SK-N-MC (cell line): ENCODE measurements at regions not wholly inside any gene's neighbourhood (a gene's known extent, or its start where the extent isn't known, plus 50 kb on each side); places are given as distances from the start of the nearest gene placed in this dataset.

Experiments
- DNase-seq: peaks from one replicate; pipeline ENCODE4 v3.0.0-alpha.2; 2011; ENCODE audit warnings: low read depth, low spot score
- H3K27ac ChIP-seq: fragments of 200-600 bp; sonication (generic); 2 replicates; pipeline ENCODE4 v1.5.1; 2016; ENCODE audit warnings: mixed run types
- H3K36me3 ChIP-seq: fragments of 200-600 bp; sonication (generic); 2 replicates; pipeline ENCODE4 v1.6.1; 2017; ENCODE audit warnings: antibody characterized with exemption, low read length, mixed read lengths; ENCODE audit not compliant: insufficient read depth
- H3K4me3 ChIP-seq: fragments of 200-600 bp; sonication (generic); 2 replicates; pipeline ENCODE4 v1.5.1; 2016
- H3K9ac ChIP-seq: fragments of 200-600 bp; sonication (generic); 2 replicates; pipeline ENCODE4 v1.8.0; 2017; ENCODE audit warnings: mixed run types, mixed read lengths; ENCODE audit not compliant: insufficient read length
- H3K9me3 ChIP-seq: fragments of 200-600 bp; sonication (generic); 2 replicates; pipeline ENCODE4 v1.6.1; 2017; ENCODE audit warnings: low read depth, mild to moderate bottlenecking, antibody characterized with exemption, low read length, moderate library complexity, mixed read lengths
- EZH2 ChIP-seq: fragments of 200-600 bp; sonication (generic); IDR thresholded peaks from one replicate; pipeline ENCODE4 v1.6.1; 2017; ENCODE audit warnings: antibody characterized with exemption
- FOXP2 ChIP-seq: optimal IDR thresholded peaks from 2 replicates; pipeline ENCODE3; 2011; ENCODE audit warnings: mild to moderate bottlenecking, moderate library complexity; ENCODE audit not compliant: insufficient read depth; ENCODE audit errors: extremely low read length, control extremely low read depth
- POLR2AphosphoS5 ChIP-seq: IDR thresholded peaks from 2 replicates; pipeline ENCODE4 v1.6.1; 2012; ENCODE audit warnings: mild to moderate bottlenecking, low read depth, low read length, borderline replicate concordance

DNA sequence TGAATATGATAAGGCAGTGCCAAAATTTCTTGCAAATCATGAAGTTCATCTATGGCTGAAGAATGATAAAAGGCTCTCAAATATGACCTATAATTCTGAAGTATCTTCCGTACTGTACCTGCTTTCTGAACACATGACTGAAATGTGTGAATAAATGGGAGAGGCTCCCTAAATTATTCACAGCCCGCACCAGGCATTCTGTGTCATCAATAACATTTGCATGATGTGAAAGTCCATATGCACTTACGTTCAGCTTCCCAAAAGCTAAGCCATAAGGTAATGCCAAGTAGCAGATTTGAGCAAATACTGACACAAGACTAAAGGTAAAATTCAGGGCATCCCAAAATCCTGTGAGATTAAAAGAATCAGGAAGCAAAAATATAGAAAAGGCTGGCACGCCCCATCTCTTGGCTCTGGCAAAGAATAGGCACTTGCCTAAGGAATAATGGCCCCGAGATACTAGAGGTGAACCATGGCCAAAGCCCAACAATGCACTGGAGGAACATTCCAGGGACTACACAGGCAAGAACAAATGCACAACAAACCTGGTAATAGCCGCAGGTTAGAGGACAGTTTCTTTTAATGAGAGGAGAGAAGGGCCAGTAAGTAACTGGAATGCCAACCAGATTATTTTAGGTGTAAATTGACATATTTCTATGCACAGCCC is 280.5 kb downstream of the IPMK start:
- H3K9ac ChIP-seq, result no peak overlapping the region
- no peaks in the 10 kb centered on the region for H3K9me3 ChIP-seq
- H3K36me3 ChIP-seq, result no peaks in the 10 kb centered on the region
- no peak overlapping the region for H3K27ac ChIP-seq
- no peak for DNase-seq
- no peak overlapping the region for H3K4me3 ChIP-seq
- TF ChIP-seq FOXP2 (no peak), POLR2AphosphoS5 (no peak), EZH2 (no peak)

DNA sequence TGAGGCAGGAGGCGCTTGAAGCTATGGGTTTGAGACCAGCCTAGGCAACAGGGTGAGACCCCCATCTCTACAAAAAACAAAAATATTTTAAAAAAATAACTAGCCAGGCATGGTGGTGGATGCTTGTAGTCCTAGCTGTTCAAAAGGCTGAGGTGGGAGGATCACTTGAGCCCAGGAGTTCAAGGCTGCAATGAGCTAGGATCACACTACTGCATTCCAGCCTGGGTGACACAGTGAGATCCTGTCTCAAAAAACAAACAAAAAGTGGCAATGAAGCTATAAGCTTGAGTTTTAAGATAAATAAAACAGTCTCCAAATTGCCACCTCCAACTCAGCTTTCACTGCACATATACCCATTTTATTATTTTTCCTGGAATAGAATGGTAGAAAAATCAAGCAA is 281.3 kb downstream of the IPMK start:
- Histone ChIP-seq H3K9me3 (no peaks in the 10 kb centered on the region), H3K36me3 (no peaks in the 10 kb centered on the region), H3K9ac (no peak overlapping the region), H3K27ac (no peak overlapping the region), H3K4me3 (no peak overlapping the region)
- DNase-seq, result no peak
- TF ChIP-seq EZH2 (no peak), POLR2AphosphoS5 (no peak), FOXP2 (no peak)

DNA sequence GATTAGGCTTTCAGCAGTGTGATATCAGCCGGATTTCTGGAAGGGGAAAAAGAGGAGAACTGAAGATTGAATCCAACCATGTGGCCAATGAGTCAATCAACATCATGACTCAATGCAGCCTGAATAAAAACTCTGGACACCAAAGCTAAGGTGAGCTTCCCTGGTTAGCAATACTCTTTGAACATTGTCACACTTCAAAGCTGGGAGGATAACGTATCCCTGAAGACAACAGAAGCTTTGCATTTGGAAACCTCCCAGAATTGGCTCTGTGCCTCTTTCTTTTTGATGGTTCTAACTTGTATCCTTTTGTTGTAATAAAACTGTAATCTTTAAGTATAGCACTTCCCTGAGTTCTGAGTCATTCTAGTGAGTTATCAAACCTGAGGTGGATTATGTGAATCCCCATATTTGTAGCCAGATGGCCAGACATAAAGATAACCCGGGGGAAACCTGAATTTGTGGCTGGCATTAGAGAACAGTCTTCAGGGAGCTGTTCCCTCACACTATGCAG is 284.4 kb downstream of the IPMK start:
- Histone ChIP-seq H3K27ac (no peak overlapping the region), H3K9me3 (no peaks in the 10 kb centered on the region), H3K36me3 (no peaks in the 10 kb centered on the region), H3K4me3 (no peak overlapping the region), H3K9ac (no peak overlapping the region)
- no peak for DNase-seq
- TF ChIP-seq EZH2, result no peak
- TF ChIP-seq POLR2AphosphoS5, result no peak
- no peak for TF ChIP-seq FOXP2

DNA sequence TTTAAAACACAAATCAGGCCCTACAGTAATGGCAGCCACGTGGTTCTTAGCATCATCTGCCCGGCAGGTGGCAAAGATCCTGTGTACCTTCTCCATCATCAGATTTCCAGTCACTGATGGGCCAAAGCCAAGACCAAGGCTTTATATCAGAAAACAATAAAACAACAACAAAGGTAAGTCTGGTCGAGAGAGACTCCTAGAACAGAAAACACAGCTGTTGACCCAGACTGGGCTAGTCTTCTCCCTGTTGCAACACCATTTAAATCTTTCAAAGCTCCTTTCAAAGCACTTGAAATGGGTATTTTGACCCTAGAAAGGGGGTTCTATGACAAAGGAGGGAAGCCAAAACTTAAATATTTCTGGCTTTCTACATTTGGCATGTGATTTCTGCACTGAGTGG is 285.6 kb downstream of the IPMK start:
- Histone ChIP-seq H3K36me3 (no peaks in the 10 kb centered on the region), H3K27ac (no peak overlapping the region), H3K9me3 (no peaks in the 10 kb centered on the region), H3K9ac (no peak overlapping the region), H3K4me3 (no peak overlapping the region)
- no peak for DNase-seq
- TF ChIP-seq EZH2 (no peak), FOXP2 (no peak), POLR2AphosphoS5 (no peak)

DNA sequence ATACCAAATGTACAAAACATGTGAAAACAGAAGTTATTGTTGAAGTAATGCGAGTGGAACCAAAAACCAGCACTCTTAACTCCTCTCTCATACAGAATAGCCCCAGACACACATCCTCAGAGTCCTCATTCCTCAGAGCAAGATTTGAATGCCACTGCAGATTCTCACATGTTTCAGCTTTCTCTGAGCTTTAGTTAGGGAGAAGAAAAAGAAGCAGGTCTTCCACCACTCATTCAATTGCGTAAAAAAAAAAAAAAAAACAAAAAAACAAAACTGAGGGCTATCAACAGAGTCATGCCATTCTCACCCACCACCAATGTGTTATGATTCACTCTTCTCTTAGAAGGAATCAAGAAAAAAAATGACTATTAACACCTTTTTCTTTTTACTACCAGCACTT is 287.7 kb downstream of the IPMK start:
- Histone ChIP-seq H3K9ac (no peak overlapping the region), H3K27ac (no peak overlapping the region), H3K4me3 (no peak overlapping the region), H3K36me3 (no peaks in the 10 kb centered on the region), H3K9me3 (no peaks in the 10 kb centered on the region)
- TF ChIP-seq FOXP2 (no peak), POLR2AphosphoS5 (no peak), EZH2 (no peak)
- no peak for DNase-seq

DNA sequence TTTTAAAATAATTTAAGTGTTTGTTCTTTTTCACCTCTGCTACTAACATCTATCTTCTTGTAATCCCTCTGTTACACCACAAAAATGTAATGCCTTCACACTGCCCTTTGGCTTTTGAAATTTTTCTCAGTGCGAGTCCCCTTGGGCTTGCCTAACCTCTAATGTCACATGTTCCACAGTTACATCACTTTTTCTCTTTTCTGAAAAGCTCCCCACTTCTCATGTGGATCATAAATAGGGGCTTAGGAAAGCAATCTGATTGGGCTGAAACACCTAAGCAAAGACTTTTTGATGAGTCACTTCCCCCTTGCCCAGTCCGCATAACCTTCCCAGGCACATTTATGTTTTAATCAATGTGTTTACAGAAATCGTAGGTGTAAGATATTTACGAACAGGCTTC is 288.2 kb downstream of the IPMK start:
- Histone ChIP-seq H3K36me3 (no peaks in the 10 kb centered on the region), H3K9ac (no peak overlapping the region), H3K9me3 (no peaks in the 10 kb centered on the region), H3K4me3 (no peak overlapping the region), H3K27ac (no peak overlapping the region)
- no peak for DNase-seq
- no peak for TF ChIP-seq FOXP2
- TF ChIP-seq EZH2, result no peak
- TF ChIP-seq POLR2AphosphoS5, result no peak

DNA sequence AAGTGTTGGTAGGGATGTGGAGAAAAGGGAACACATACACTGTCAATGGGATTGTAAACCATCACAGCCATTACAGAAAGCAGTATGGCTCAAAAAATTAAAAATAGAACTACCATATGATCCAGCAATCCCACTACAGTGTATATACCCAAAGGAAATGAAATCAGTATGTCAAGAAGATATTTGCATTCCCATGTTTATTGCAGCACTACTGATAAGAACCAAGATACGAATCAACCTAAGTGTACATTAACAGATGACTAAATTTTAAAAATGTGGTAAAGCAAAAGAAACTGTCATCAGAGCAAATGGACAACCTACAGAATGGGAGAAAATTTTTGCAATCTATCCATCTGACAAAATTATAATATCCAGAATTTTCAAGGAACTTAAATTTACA is 290.4 kb downstream of the IPMK start:
- DNase-seq, result no peak
- no peak for TF ChIP-seq EZH2
- TF ChIP-seq POLR2AphosphoS5, result no peak
- no peak for TF ChIP-seq FOXP2
- Histone ChIP-seq H3K9me3 (no peaks in the 10 kb centered on the region), H3K9ac (no peak overlapping the region), H3K4me3 (no peak overlapping the region), H3K36me3 (no peaks in the 10 kb centered on the region), H3K27ac (no peak overlapping the region)

DNA sequence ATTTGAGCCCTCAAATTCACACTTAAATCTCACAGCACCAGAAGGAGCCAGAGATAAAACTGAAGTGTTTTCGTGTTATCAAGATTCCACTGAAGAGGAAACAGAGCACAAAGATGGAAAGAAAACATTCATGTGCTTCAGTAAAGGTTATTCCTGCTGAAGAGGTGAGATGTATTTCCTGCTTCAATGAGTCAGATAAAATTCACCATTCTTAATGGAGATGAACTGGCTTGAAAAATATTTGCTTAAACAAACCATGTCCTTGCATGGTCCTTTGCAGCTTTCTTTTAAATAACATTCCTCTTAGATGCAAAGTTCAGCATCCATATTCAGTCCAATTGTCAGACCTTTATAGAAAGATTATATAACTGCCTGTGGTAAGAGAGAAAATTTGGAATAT is 294.2 kb downstream of the IPMK start:
- Histone ChIP-seq H3K4me3 (no peak overlapping the region), H3K9ac (no peak overlapping the region), H3K9me3 (no peaks in the 10 kb centered on the region), H3K36me3 (no peaks in the 10 kb centered on the region), H3K27ac (no peak overlapping the region)
- no peak for DNase-seq
- TF ChIP-seq EZH2, result no peak
- no peak for TF ChIP-seq POLR2AphosphoS5
- no peak for TF ChIP-seq FOXP2

DNA sequence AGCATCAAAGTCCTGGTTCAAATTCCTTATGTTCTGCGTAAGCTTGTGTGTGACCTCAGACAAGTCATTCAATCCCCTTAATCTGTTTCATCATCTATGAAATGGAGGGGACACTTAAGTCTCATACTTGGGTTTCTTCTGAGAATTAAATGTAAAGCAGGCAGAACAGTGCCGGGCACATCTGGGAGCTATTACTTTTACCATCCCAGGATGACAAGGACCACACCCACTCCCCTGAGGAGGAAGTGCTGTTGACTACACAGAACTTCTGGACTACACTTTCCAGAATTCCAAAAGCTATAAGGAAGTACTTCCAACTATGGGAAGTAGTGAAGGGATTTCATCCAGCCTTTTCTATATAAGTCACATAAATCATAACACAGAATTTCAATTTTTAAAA is 294.9 kb downstream of the IPMK start:
- no peak for DNase-seq
- Histone ChIP-seq H3K27ac (no peak overlapping the region), H3K9me3 (no peaks in the 10 kb centered on the region), H3K36me3 (no peaks in the 10 kb centered on the region), H3K9ac (no peak overlapping the region), H3K4me3 (no peak overlapping the region)
- TF ChIP-seq POLR2AphosphoS5 (no peak), FOXP2 (no peak), EZH2 (no peak)
